Sigmoid colon (tissue), 6 donors: ENCODE measurements at regions not wholly inside any gene's neighbourhood (a gene's known extent, or its start where the extent isn't known, plus 50 kb on each side); places are given as distances from the start of the nearest gene placed in this dataset.

Source experiments
- DNase-seq: peaks from one replicate; pipeline ENCODE4 v3.0.0-alpha.2; 2019
- H3K27ac ChIP-seq, 4 donors: fragments of 200-600 bp; sonication (generic); one replicate each; pipeline ENCODE4 v1.5.1; 2016 to 2019; ENCODE audit warnings: mild to moderate bottlenecking in 1 of 4
- H3K27me3 ChIP-seq, 3 donors: fragments of 200-600 bp; sonication (generic); one replicate each; pipeline ENCODE4 v1.5.1; 2019; ENCODE audit warnings: mild to moderate bottlenecking in 1 of 3
- H3K36me3 ChIP-seq, 4 donors: fragments of 200-600 bp; sonication (generic); one replicate each; pipeline ENCODE4 v1.5.1; 2016 to 2019
- H3K4me1 ChIP-seq, 4 donors: fragments of 200-600 bp; sonication (generic); one replicate each; pipeline ENCODE4 v1.5.1; 2017 to 2019
- H3K4me3 ChIP-seq, 4 donors: fragments of 200-600 bp; sonication (generic); one replicate each; pipeline ENCODE4 v1.5.1; 2017 to 2019; ENCODE audit warnings: mild to moderate bottlenecking in 2 of 4, moderate library complexity in 1 of 4
- H3K9me3 ChIP-seq, 4 donors: fragments of 200-600 bp in 3 of 4; sonication (generic) in 3 of 4; one replicate each; pipeline versions ENCODE4 v1.5.1 to v1.6.1; 2013 to 2019
- CTCF ChIP-seq, 4 experiments: fragments of 450-650 bp in 3 of 4; fragments of 200-600 bp in 1 of 4; IDR thresholded peaks; one replicate each; pipeline ENCODE4 v1.5.1; 2016 to 2019; ENCODE audit warnings: antibody characterized with exemption in 4 of 4, mild to moderate bottlenecking in 3 of 4, moderate library complexity in 2 of 4
- EP300 ChIP-seq, 4 donors: sonication (generic); formaldehyde crosslinking; IDR thresholded peaks; one replicate each; pipeline ENCODE4 v1.6.1; 2017; ENCODE audit warnings: antibody characterized with exemption in 4 of 4
- POLR2A ChIP-seq, 2 donors: fragments of 450-650 bp; IDR thresholded peaks; one replicate each; pipeline ENCODE4 v1.6.1; 2016; ENCODE audit warnings: antibody characterized with exemption in 2 of 2, mild to moderate bottlenecking in 2 of 2, moderate library complexity in 2 of 2
- POLR2AphosphoS5 ChIP-seq, 4 donors: sonication (generic); formaldehyde crosslinking; IDR thresholded peaks; one replicate each; pipeline ENCODE4 v1.6.1; 2017; ENCODE audit warnings: antibody characterized with exemption in 4 of 4
- WGBS, 2 donors: extraction: QIAGEN DNeasy Blood & Tissue Kit; methylation state at CpG; one replicate each; pipeline ENCODE4 v1.1.7; 2013; 5-methylcytosine and 5-hydroxymethylcytosine counted together
- intact Hi-C: fragments of 100-400 bp; cut with DNase I; formaldehyde crosslinking; loops from one replicate; pipeline ENCODE4 v1.15.1; 2023
- donor health status: healthy with polysubstance abuse.
- donor health status: healthy.

GRCh38 chr5:63719147-63719546 is 243.1 kb downstream of the HTR1A start:
- H3K27me3 ChIP-seq, result no peaks in the 10 kb centered on the region
- H3K4me3 ChIP-seq, result no peak overlapping the region
- no peaks in the 10 kb centered on the region for H3K4me1 ChIP-seq
- no peaks in the 10 kb centered on the region for H3K36me3 ChIP-seq
- no peak overlapping the region for H3K27ac ChIP-seq
- 66 to 68% methylated on average over 1 of the region's 1 CpG for WGBS, 2 donors
- intact Hi-C loops, result no loop called here
- no peak for DNase-seq
- no peaks in the 10 kb centered on the region for H3K9me3 ChIP-seq
- no peak for TF ChIP-seq POLR2A (IDR thresholded peaks at IDR 0.05)
- no peak for TF ChIP-seq POLR2AphosphoS5 (IDR thresholded peaks at IDR 0.05)
- TF ChIP-seq EP300 (IDR thresholded peaks at IDR 0.05), result no peak
- TF ChIP-seq CTCF (IDR thresholded peaks at IDR 0.05), result no peak

- intact Hi-C loops, result no loop called here
- Histone ChIP-seq H3K4me3 (no peak overlapping the region), H3K27ac (no peak overlapping the region), H3K4me1 (no peaks in the 10 kb centered on the region), H3K36me3 (no peaks in the 10 kb centered on the region), H3K9me3 (no peaks in the 10 kb centered on the region), H3K27me3 (no peaks in the 10 kb centered on the region)
- TF ChIP-seq POLR2A (IDR thresholded peaks at IDR 0.05), result no peak
- TF ChIP-seq EP300 (IDR thresholded peaks at IDR 0.05), result no peak
- no peak for TF ChIP-seq CTCF (IDR thresholded peaks at IDR 0.05)
- TF ChIP-seq POLR2AphosphoS5 (IDR thresholded peaks at IDR 0.05), result no peak
- WGBS, 2 donors, result 42 to 66% methylated on average over 1 of the region's 1 CpG
- no peak for DNase-seq
Measured at GRCh38 chr5:63700241-63700640, 262.0 kb downstream of the HTR1A start.

- H3K4me1 ChIP-seq, result no peaks in the 10 kb centered on the region
- intact Hi-C loops, result no loop called here
- 74 to 78% methylated on average over 2 of the region's 2 CpGs for WGBS, 2 donors
- no peaks in the 10 kb centered on the region for H3K9me3 ChIP-seq
- DNase-seq, result no peak
- H3K36me3 ChIP-seq, result no peaks in the 10 kb centered on the region
- no peak overlapping the region for H3K4me3 ChIP-seq
- no peak for TF ChIP-seq EP300 (IDR thresholded peaks at IDR 0.05)
- TF ChIP-seq POLR2A (IDR thresholded peaks at IDR 0.05), result no peak
- no peak for TF ChIP-seq CTCF (IDR thresholded peaks at IDR 0.05)
- no peak for TF ChIP-seq POLR2AphosphoS5 (IDR thresholded peaks at IDR 0.05)
- H3K27me3 ChIP-seq, result no peaks in the 10 kb centered on the region
- H3K27ac ChIP-seq, result no peak overlapping the region
Measured at GRCh38 chr5:63697811-63698210, 264.4 kb downstream of the HTR1A start.

GRCh38 chr5:63690546-63690945 is 271.7 kb downstream of the HTR1A start:
- DNase-seq, result no peak
- no peaks in the 10 kb centered on the region for H3K9me3 ChIP-seq
- intact Hi-C loops, result no loop called here
- H3K36me3 ChIP-seq, result no peaks in the 10 kb centered on the region
- no peak overlapping the region for H3K27ac ChIP-seq
- no peaks in the 10 kb centered on the region for H3K27me3 ChIP-seq
- WGBS, 2 donors, result 72 to 76% methylated on average over 2 of the region's 2 CpGs
- TF ChIP-seq EP300 (IDR thresholded peaks at IDR 0.05) (no peak), POLR2A (IDR thresholded peaks at IDR 0.05) (no peak), POLR2AphosphoS5 (IDR thresholded peaks at IDR 0.05) (no peak), CTCF (IDR thresholded peaks at IDR 0.05) (no peak)
- H3K4me1 ChIP-seq, result no peaks in the 10 kb centered on the region
- no peak overlapping the region for H3K4me3 ChIP-seq

GRCh38 chr5:63687854-63688516 is 274.3 kb downstream of the HTR1A start:
- Histone ChIP-seq H3K4me3 (no peak overlapping the region), H3K27me3 (no peaks in the 10 kb centered on the region), H3K4me1 (no peaks in the 10 kb centered on the region), H3K9me3 (no peaks in the 10 kb centered on the region), H3K27ac (no peak overlapping the region), H3K36me3 (no peaks in the 10 kb centered on the region)
- DNase-seq, result no peak
- intact Hi-C loops, result no loop called here
- TF ChIP-seq CTCF (IDR thresholded peaks at IDR 0.05) (no peak), EP300 (IDR thresholded peaks at IDR 0.05) (no peak), POLR2A (IDR thresholded peaks at IDR 0.05) (no peak), POLR2AphosphoS5 (IDR thresholded peaks at IDR 0.05) (no peak)
- WGBS, 2 donors, result 73 to 80% methylated on average over 6 of the region's 6 CpGs
